ENCODE measurements at regions not wholly inside any gene's neighbourhood (a gene's known extent, or its start where the extent isn't known, plus 50 kb on each side); places are given as distances from the start of the nearest gene placed in this dataset.

DNA sequence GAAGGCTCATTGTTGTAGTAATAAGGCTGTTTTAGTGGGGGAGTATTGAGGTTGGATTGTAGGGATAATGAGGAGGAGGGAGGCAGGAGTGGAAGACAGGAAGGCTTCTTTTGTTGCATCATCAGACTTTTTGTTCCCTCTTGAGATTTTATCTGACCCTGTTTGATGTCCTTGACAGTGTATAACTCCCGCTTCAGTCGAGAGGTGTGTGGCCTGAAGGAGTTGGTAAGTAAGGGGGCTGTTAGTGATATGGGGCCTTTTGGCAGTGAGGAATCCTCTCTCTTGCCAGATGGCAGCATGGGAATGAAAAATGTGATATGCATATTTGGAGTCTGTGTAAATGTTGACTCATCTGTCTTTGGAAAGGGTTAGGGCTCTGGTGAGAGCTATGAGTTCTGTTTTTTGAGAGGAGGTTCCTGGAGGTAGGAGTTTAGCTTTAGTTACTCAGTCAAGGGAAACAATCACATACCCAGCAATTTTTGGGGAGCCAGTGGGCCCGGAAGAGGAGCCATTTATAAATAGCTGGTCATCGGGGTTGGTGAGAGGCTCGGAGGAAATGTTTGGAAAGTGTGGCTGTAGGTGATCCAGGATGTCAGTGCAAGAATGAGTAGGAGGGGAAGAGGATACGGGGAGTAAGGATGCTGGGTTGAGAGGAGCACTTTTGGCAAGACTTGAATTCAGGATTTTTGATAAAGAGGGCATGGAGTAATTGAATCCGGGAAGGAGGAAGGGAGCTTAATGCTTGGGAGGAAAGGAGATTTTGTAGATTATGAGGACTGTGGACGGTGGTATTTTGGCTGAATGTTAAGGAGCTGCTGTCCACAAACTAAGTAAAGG lies 136.7 kb upstream of the ETV3 start:
- TF ChIP-seq EZH2 (IDR thresholded peaks at IDR 0.05; ENCODE audit: insufficient read depth, poor library complexity, severe bottlenecking) (no peak), EZH2phosphoT487 (IDR thresholded peaks at IDR 0.05; ENCODE audit: insufficient read depth, low read depth) (no peak)
